ENCODE measurements at regions not wholly inside any gene's neighbourhood (a gene's known extent, or its start where the extent isn't known, plus 50 kb on each side); places are given as distances from the start of the nearest gene placed in this dataset.

DNA sequence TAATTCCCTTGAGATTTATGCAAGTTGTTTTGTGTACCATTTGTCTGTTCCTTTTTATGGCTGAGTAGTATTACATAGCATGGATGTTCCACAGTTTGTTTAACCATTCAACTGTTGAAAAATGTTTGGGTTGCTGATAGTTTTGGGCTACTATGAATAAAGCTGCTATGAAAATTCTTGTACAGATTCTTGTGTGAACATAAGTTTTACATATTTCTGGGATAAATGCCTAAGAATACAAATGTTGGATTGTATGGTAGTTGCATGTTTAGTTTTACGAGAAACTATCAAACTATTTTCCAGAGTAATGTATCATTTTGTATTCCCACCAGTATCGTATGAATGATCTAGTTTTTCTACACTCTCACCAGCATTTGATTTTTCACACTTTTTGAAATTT is 407.3 kb downstream of the PLCL1 start:
- TF ChIP-seq, protein P1, sequence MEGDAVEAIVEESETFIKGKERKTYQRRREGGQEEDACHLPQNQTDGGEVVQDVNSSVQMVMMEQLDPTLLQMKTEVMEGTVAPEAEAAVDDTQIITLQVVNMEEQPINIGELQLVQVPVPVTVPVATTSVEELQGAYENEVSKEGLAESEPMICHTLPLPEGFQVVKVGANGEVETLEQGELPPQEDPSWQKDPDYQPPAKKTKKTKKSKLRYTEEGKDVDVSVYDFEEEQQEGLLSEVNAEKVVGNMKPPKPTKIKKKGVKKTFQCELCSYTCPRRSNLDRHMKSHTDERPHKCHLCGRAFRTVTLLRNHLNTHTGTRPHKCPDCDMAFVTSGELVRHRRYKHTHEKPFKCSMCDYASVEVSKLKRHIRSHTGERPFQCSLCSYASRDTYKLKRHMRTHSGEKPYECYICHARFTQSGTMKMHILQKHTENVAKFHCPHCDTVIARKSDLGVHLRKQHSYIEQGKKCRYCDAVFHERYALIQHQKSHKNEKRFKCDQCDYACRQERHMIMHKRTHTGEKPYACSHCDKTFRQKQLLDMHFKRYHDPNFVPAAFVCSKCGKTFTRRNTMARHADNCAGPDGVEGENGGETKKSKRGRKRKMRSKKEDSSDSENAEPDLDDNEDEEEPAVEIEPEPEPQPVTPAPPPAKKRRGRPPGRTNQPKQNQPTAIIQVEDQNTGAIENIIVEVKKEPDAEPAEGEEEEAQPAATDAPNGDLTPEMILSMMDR (IDR thresholded peaks at IDR 0.05; ENCODE audit: low read depth, low read length): no peak
- TF ChIP-seq EZH2phosphoT487 (IDR thresholded peaks at IDR 0.05; ENCODE audit: low read depth): no peak

Measured in OCI-LY3 (cell line).